ENCODE measurements at regions not wholly inside any gene's neighbourhood (a gene's known extent, or its start where the extent isn't known, plus 50 kb on each side); places are given as distances from the start of the nearest gene placed in this dataset.

DNA sequence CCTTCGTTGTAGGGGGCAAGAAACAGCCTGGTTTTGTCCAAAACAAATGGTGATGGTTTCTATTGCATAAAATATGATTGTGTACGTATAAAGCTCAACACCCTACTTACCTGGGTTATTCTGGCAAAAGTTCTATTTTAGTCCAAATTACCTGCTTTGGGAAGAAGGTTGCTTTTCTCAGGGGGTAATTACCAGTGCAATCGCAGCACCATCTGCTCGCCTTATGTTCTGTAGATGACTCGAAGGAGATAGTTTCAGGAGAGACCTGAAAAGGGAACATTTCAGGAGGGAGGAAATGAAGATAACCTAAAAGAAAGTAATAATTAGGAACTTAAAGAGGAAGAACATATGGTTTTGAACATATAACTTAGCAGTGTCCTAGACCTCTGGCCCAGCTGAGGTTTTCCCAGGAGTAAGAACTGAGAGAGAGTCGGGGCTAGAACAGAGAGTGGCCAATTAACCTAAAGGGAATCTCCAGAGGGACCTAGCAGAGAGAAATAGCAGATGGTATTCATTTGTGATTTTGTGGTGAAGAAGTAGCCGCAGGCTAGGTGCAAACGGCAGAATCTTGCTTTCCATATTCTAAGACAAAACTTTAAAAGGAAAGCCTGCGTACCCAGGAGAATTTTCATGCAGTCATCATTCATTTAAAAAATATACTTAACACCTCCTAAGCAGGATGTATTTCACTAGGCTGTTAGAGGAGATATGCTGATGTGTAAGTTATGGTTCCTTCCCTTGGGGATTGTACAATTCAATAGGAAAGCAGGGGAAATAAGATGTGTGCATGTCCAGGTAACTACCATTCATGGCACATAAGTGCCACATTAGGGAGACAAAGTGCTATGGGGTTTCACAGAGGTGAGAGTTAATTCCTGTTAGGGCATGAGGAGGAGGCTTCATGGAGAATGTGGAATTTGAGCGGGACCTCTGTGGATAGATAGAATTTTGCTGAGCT, 113.0 kb upstream of the SLC10A2 start:
- Histone ChIP-seq H3K36me3 (replicated peaks; ENCODE audit: low read depth, low read length) (no peaks in the 10 kb centered on the region), H3K4me1 (ENCODE audit: low read length) (peaks cover 21% of the 10 kb centered on the region), H3K4me3 (ENCODE audit: low read length) (no peak overlapping the region), H3K4me2 (ENCODE audit: low read length) (peak overlapping the region; percentile 4), H3K27me3 (ENCODE audit: low read depth, low read length) (no peaks in the 10 kb centered on the region), H3K27ac (ENCODE audit: low read length) (no peak overlapping the region), H3K79me2 (ENCODE audit: low read length) (no peaks in the 10 kb centered on the region), H2AFZ (ENCODE audit: low read depth, low read length) (no peak overlapping the region), H4K20me1 (ENCODE audit: insufficient read depth, low read length) (no peaks in the 10 kb centered on the region), H3K9me3 (ENCODE audit: insufficient read depth, low read length) (no peaks in the 10 kb centered on the region), H3K9ac (ENCODE audit: low read length) (no peak overlapping the region)
- TF ChIP-seq EZH2phosphoT487 (IDR thresholded peaks at IDR 0.05; ENCODE audit: low read depth): no peak
- TF ChIP-seq, protein P1, sequence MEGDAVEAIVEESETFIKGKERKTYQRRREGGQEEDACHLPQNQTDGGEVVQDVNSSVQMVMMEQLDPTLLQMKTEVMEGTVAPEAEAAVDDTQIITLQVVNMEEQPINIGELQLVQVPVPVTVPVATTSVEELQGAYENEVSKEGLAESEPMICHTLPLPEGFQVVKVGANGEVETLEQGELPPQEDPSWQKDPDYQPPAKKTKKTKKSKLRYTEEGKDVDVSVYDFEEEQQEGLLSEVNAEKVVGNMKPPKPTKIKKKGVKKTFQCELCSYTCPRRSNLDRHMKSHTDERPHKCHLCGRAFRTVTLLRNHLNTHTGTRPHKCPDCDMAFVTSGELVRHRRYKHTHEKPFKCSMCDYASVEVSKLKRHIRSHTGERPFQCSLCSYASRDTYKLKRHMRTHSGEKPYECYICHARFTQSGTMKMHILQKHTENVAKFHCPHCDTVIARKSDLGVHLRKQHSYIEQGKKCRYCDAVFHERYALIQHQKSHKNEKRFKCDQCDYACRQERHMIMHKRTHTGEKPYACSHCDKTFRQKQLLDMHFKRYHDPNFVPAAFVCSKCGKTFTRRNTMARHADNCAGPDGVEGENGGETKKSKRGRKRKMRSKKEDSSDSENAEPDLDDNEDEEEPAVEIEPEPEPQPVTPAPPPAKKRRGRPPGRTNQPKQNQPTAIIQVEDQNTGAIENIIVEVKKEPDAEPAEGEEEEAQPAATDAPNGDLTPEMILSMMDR (IDR thresholded peaks at IDR 0.05; ENCODE audit: low read depth, low read length): no peak

DNA sequence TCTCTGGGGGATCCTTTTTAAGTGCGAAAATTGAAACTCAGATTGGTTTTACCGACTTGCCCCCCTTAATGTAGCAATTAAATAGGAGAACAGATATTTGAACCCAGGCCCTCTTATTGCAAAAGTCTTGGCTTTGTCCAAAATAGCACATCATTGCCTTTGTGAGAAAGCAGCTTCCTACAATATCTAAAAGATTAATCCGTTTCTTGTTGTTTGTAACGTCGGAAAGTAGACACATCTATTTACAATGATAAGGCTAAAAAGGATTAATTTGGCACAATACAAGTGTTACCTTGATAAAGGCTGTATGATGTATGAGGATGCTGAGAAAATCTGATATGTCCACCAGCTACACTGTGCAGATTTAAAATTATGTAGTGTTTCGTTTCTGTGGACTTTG, 108.7 kb upstream of the SLC10A2 start:
- Histone ChIP-seq H3K27ac (ENCODE audit: low read length) (no peak overlapping the region), H2AFZ (ENCODE audit: low read depth, low read length) (no peak overlapping the region), H3K4me1 (ENCODE audit: low read length) (peaks cover 10% of the 10 kb centered on the region), H3K4me2 (ENCODE audit: low read length) (no peak overlapping the region), H3K79me2 (ENCODE audit: low read length) (no peaks in the 10 kb centered on the region), H3K9ac (ENCODE audit: low read length) (no peak overlapping the region), H3K27me3 (ENCODE audit: low read depth, low read length) (no peaks in the 10 kb centered on the region), H3K4me3 (ENCODE audit: low read length) (no peak overlapping the region), H3K9me3 (ENCODE audit: insufficient read depth, low read length) (no peaks in the 10 kb centered on the region), H3K36me3 (replicated peaks; ENCODE audit: low read depth, low read length) (no peaks in the 10 kb centered on the region), H4K20me1 (ENCODE audit: insufficient read depth, low read length) (no peaks in the 10 kb centered on the region)
- TF ChIP-seq, protein P1 (IDR thresholded peaks at IDR 0.05; ENCODE audit: low read depth, low read length): no peak
- TF ChIP-seq EZH2phosphoT487 (IDR thresholded peaks at IDR 0.05; ENCODE audit: low read depth): no peak

DNA sequence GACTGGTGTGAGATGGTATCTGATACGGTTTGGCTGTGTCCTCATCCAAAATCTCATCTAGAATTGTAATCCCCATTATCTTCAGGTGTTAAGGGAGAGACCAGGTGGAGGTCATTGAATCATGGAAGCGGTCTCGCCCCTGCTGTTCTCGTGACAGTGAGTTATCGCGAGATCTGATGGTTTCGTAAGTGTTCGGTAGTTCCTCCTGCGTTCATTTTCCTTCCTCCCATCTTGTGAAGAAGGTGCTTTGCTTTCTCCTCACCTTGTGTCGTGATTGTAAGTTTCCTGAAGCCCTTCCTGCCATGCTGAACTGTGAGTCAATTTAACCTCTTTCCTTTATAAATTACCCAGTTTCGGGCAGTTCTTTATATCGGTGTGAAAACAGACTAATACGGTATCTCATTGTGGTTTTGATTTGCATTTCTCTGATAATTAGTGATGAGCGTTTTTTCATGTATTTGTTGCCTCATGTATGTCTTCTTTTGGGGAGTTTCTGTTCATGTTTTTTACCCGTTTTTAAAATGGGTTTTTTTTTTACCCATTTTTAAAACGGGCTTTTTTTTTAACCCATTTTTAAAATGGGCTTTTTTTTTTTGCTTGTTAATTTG, 102.8 kb upstream of the SLC10A2 start:
- H3K27ac ChIP-seq (ENCODE audit: low read length): no peak overlapping the region
- no peaks in the 10 kb centered on the region for H3K36me3 ChIP-seq (replicated peaks; ENCODE audit: low read depth, low read length)
- 0 out of 2 replicates have a peak, but pooled peaks cover 4% of the 10 kb centered on the region for H3K9me3 ChIP-seq (ENCODE audit: insufficient read depth, low read length)
- H3K79me2 ChIP-seq (ENCODE audit: low read length): no peaks in the 10 kb centered on the region
- no peaks in the 10 kb centered on the region for H4K20me1 ChIP-seq (ENCODE audit: insufficient read depth, low read length)
- peak overlapping the region; percentile 50 for H3K4me3 ChIP-seq (ENCODE audit: low read length)
- no peak overlapping the region for H2AFZ ChIP-seq (ENCODE audit: low read depth, low read length)
- TF ChIP-seq, protein P1 (IDR thresholded peaks at IDR 0.05; ENCODE audit: low read depth, low read length): no peak
- TF ChIP-seq EZH2phosphoT487 (IDR thresholded peaks at IDR 0.05; ENCODE audit: low read depth): no peak
- no peaks in the 10 kb centered on the region for H3K4me1 ChIP-seq (ENCODE audit: low read length)
- peak overlapping the region; percentile 10 for H3K4me2 ChIP-seq (ENCODE audit: low read length)
- H3K9ac ChIP-seq (ENCODE audit: low read length): no peak overlapping the region
- H3K27me3 ChIP-seq (ENCODE audit: low read depth, low read length): no peaks in the 10 kb centered on the region

DNA sequence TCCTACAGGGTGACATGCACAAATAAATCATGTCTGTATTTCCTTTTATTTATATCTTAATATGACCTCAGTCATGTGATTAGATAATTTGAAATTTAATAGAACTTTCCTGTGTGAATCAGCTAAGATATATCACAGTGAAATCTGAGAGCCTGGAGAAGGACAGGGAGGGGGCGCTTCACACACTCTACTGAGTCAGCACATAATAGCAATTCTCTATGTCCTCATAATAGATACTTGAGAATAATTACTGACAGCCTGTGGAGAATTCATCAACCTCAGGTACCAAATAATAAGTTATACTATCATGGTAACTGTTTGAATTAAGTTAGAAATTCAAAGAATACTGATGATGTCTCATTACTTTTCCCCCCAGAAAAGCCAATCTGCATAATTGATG, 98.0 kb upstream of the SLC10A2 start:
- H4K20me1 ChIP-seq (ENCODE audit: insufficient read depth, low read length): no peaks in the 10 kb centered on the region
- no peak overlapping the region for H3K4me3 ChIP-seq (ENCODE audit: low read length)
- H3K4me2 ChIP-seq (ENCODE audit: low read length): no peak overlapping the region
- H2AFZ ChIP-seq (ENCODE audit: low read depth, low read length): no peak overlapping the region
- no peaks in the 10 kb centered on the region for H3K4me1 ChIP-seq (ENCODE audit: low read length)
- H3K27me3 ChIP-seq (ENCODE audit: low read depth, low read length): no peaks in the 10 kb centered on the region
- 0 out of 2 replicates have a peak, but pooled peaks cover 4% of the 10 kb centered on the region for H3K9me3 ChIP-seq (ENCODE audit: insufficient read depth, low read length)
- H3K36me3 ChIP-seq (replicated peaks; ENCODE audit: low read depth, low read length): no peaks in the 10 kb centered on the region
- no peaks in the 10 kb centered on the region for H3K79me2 ChIP-seq (ENCODE audit: low read length)
- no peak overlapping the region for H3K9ac ChIP-seq (ENCODE audit: low read length)
- no peak overlapping the region for H3K27ac ChIP-seq (ENCODE audit: low read length)
- no peak for TF ChIP-seq EZH2phosphoT487 (IDR thresholded peaks at IDR 0.05; ENCODE audit: low read depth)
- TF ChIP-seq, protein P1 (IDR thresholded peaks at IDR 0.05; ENCODE audit: low read depth, low read length): no peak

All from OCI-LY3 (cell line).